Astrocyte (in vitro differentiated cells and primary cell): ENCODE measurements at regions not wholly inside any gene's neighbourhood (a gene's known extent, or its start where the extent isn't known, plus 50 kb on each side); places are given as distances from the start of the nearest gene placed in this dataset.

Experiments
- DNase-seq: peaks from one replicate; pipeline ENCODE4 v3.0.0-alpha.2; 2010; ENCODE audit warnings: low read depth
- FAIRE-seq: peaks from 2 replicates; lab custom pipeline; 2011; peaks lifted over from hg19 to GRCh38; lab: Jason Lieb, UNC
- H2AFZ ChIP-seq: 2 replicates; pipeline ENCODE4 v1.6.0; 2012; ENCODE audit warnings: low read depth, low read length, inconsistent platforms
- H3K27ac ChIP-seq: 2 replicates; pipeline ENCODE4 v1.5.1; 2011; ENCODE audit warnings: low read depth, low read length, inconsistent platforms
- H3K27me3 ChIP-seq: 2 replicates; pipeline ENCODE4 v1.6.0; 2011; ENCODE audit warnings: low read length, inconsistent platforms; ENCODE audit not compliant: insufficient read depth
- H3K36me3 ChIP-seq: 2 replicates; pipeline ENCODE4 v1.5.1; 2011; ENCODE audit warnings: low read length, inconsistent platforms; ENCODE audit not compliant: insufficient read depth
- H3K4me1 ChIP-seq: 2 replicates; pipeline ENCODE4 v1.5.1; 2011; ENCODE audit warnings: low read length, inconsistent platforms; ENCODE audit not compliant: insufficient read depth
- H3K4me2 ChIP-seq: 2 replicates; pipeline ENCODE4 v1.6.0; 2012; ENCODE audit warnings: low read length, inconsistent platforms
- H3K4me3 ChIP-seq: 2 replicates; pipeline ENCODE4 v1.5.1; 2011; ENCODE audit warnings: low read depth, mild to moderate bottlenecking, low read length, inconsistent platforms; ENCODE audit not compliant: insufficient read depth
- H3K79me2 ChIP-seq: 2 replicates; pipeline ENCODE4 v1.6.0; 2012; ENCODE audit warnings: mild to moderate bottlenecking, low read length, inconsistent platforms; ENCODE audit not compliant: insufficient read depth
- H3K9ac ChIP-seq: 2 replicates; pipeline ENCODE4 v1.6.0; 2012; ENCODE audit warnings: mild to moderate bottlenecking, low read length, inconsistent platforms
- H3K9me3 ChIP-seq: 2 replicates; pipeline ENCODE4 v1.5.1; 2012; ENCODE audit warnings: low read depth, mild to moderate bottlenecking, low read length, inconsistent platforms; ENCODE audit not compliant: insufficient read depth
- H4K20me1 ChIP-seq: 2 replicates; pipeline ENCODE4 v1.6.0; 2012; ENCODE audit warnings: low read length, inconsistent platforms; ENCODE audit not compliant: insufficient read depth
- H3K27ac Mint-ChIP-seq: one replicate; pipeline ENCODE4 v1.8.0; 2021; ENCODE audit warnings: mild to moderate bottlenecking, mixed read lengths; ENCODE audit not compliant: unreplicated experiment
- H3K27me3 Mint-ChIP-seq: one replicate; pipeline ENCODE4 v1.8.0; 2021; ENCODE audit warnings: low read depth, mixed read lengths; ENCODE audit not compliant: unreplicated experiment
- H3K36me3 Mint-ChIP-seq: one replicate; pipeline ENCODE4 v1.8.0; 2021; ENCODE audit warnings: low read depth, mixed read lengths; ENCODE audit not compliant: unreplicated experiment
- H3K4me1 Mint-ChIP-seq: one replicate; pipeline ENCODE4 v1.8.0; 2021; ENCODE audit warnings: low read depth, mixed read lengths; ENCODE audit not compliant: unreplicated experiment
- H3K4me3 Mint-ChIP-seq: one replicate; pipeline ENCODE4 v1.8.0; 2021; ENCODE audit warnings: mild to moderate bottlenecking, moderate library complexity, mixed read lengths; ENCODE audit not compliant: unreplicated experiment
- H3K9me3 Mint-ChIP-seq: one replicate; pipeline ENCODE4 v1.8.0; 2021; ENCODE audit warnings: mild to moderate bottlenecking, mixed read lengths; ENCODE audit not compliant: unreplicated experiment
- CTCF ChIP-seq: IDR thresholded peaks from 2 replicates; pipeline ENCODE4 v1.5.1; 2011; ENCODE audit warnings: low read depth, mild to moderate bottlenecking, inconsistent platforms, low read length, moderate library complexity; ENCODE audit not compliant: insufficient read depth
- EZH2 ChIP-seq: IDR thresholded peaks from 2 replicates; pipeline ENCODE4 v1.6.1; 2012; ENCODE audit warnings: mild to moderate bottlenecking, low read length, inconsistent platforms; ENCODE audit not compliant: insufficient read depth

- Mint-ChIP-seq H3K27me3 (peaks cover 12% of the 10 kb centered on the region), H3K4me3 (no peak overlapping the region), H3K4me1 (peaks cover 5% of the 10 kb centered on the region), H3K36me3 (no peaks in the 10 kb centered on the region), H3K9me3 (peaks cover 2% of the 10 kb centered on the region), H3K27ac (no peak overlapping the region)
- no peaks in the 10 kb centered on the region for H3K27me3 ChIP-seq
- H3K27ac ChIP-seq = no peak overlapping the region
- DNase-seq (no peak), FAIRE-seq (no peak)
- H3K79me2 ChIP-seq = no peaks in the 10 kb centered on the region
- no peaks in the 10 kb centered on the region for H4K20me1 ChIP-seq
- H3K9me3 ChIP-seq = no peaks in the 10 kb centered on the region
- peaks cover 7% of the 10 kb centered on the region for H3K4me1 ChIP-seq
- H3K4me2 ChIP-seq = no peak overlapping the region
- no peak overlapping the region for H3K9ac ChIP-seq
- no peaks in the 10 kb centered on the region for H3K36me3 ChIP-seq
- no peak overlapping the region for H2AFZ ChIP-seq
- TF ChIP-seq CTCF = no peak
- no peak for TF ChIP-seq EZH2
- no peak overlapping the region for H3K4me3 ChIP-seq
Measured at GRCh38 chr16:54421220-54421619, 134.6 kb upstream of the IRX3 start.

GRCh38 chr16:54418903-54419302 lies 132.3 kb upstream of the IRX3 start:
- H3K36me3 Mint-ChIP-seq = no peaks in the 10 kb centered on the region
- H3K4me3 Mint-ChIP-seq = no peak overlapping the region
- peaks cover 7% of the 10 kb centered on the region for H3K4me1 ChIP-seq
- FAIRE-seq (no peak), DNase-seq (no peak)
- H4K20me1 ChIP-seq = no peaks in the 10 kb centered on the region
- no peak for TF ChIP-seq EZH2
- no peak for TF ChIP-seq CTCF
- no peaks in the 10 kb centered on the region for H3K79me2 ChIP-seq
- H3K4me3 ChIP-seq = no peak overlapping the region
- no peak overlapping the region for H3K4me2 ChIP-seq
- H3K27ac ChIP-seq = no peak overlapping the region
- H3K4me1 Mint-ChIP-seq = peaks cover 5% of the 10 kb centered on the region
- peaks cover 8% of the 10 kb centered on the region for H3K9me3 Mint-ChIP-seq
- H3K27ac Mint-ChIP-seq = no peak overlapping the region
- no peaks in the 10 kb centered on the region for H3K36me3 ChIP-seq
- H3K9ac ChIP-seq = no peak overlapping the region
- H3K27me3 ChIP-seq = peaks cover 3% of the 10 kb centered on the region
- no peak overlapping the region for H2AFZ ChIP-seq
- H3K27me3 Mint-ChIP-seq = peaks cover 16% of the 10 kb centered on the region
- H3K9me3 ChIP-seq = no peaks in the 10 kb centered on the region

GRCh38 chr16:54417384-54417783 lies 130.8 kb upstream of the IRX3 start:
- Histone ChIP-seq H4K20me1 (no peaks in the 10 kb centered on the region), H3K4me3 (no peak overlapping the region), H3K4me2 (no peak overlapping the region), H3K36me3 (no peaks in the 10 kb centered on the region), H3K9ac (no peak overlapping the region), H2AFZ (no peak overlapping the region), H3K27me3 (peaks cover 10% of the 10 kb centered on the region), H3K27ac (no peak overlapping the region), H3K4me1 (peaks cover 4% of the 10 kb centered on the region), H3K79me2 (no peaks in the 10 kb centered on the region), H3K9me3 (no peaks in the 10 kb centered on the region)
- no peak for FAIRE-seq
- Mint-ChIP-seq H3K36me3 (no peaks in the 10 kb centered on the region), H3K4me1 (peaks cover 2% of the 10 kb centered on the region), H3K4me3 (no peak overlapping the region), H3K9me3 (peaks cover 6% of the 10 kb centered on the region), H3K27ac (no peak overlapping the region), H3K27me3 (peaks cover 30% of the 10 kb centered on the region)
- TF ChIP-seq CTCF = no peak
- TF ChIP-seq EZH2 = no peak
- no peak for DNase-seq
